ENCODE measurements at regions not wholly inside any gene's neighbourhood (a gene's known extent, or its start where the extent isn't known, plus 50 kb on each side); places are given as distances from the start of the nearest gene placed in this dataset.

DNA sequence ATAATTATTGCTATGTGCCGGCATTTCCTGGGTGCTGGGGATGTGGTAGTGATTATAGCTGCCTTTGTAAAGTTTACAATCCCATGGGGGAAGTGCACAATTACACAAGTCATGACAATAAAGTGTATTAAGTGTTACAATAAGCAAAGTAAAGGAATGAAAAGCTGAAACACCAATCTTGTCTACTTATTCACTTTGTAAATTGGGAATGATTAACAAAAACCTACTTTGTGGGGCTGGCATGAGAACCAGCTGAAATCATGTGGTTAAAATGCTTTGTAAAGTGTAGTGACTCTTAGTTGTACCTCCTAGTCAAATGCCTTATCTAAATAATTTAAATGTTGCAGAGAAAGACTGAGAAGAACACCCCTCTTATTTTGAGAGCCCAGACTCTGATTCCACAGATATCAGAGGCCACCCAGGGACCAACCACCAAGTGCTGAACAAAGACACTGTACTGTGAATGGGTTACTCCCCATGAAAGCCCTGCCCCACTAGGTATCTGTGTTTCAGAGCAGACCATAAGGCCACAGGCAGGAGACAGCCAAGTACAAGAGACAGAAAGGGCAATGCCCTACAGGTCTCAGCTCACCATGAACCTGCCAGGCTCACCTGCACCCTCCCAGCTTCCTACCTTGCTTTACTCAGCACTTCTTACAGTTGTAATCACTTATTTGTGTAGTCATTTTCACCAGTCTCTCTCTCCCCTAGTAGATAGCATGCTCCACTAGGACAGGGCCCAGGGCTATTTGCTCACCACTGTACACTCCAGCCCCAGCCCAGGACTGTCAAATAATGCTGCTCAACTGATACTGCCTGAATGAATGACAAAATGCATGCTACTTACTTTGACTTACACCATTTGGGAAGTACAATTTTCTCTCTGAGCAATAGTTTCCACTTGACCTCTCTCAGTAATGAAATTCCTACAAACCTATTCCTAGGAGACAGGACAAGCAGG, 101.6 kb upstream of the APC start:
- TF ChIP-seq, protein P1, sequence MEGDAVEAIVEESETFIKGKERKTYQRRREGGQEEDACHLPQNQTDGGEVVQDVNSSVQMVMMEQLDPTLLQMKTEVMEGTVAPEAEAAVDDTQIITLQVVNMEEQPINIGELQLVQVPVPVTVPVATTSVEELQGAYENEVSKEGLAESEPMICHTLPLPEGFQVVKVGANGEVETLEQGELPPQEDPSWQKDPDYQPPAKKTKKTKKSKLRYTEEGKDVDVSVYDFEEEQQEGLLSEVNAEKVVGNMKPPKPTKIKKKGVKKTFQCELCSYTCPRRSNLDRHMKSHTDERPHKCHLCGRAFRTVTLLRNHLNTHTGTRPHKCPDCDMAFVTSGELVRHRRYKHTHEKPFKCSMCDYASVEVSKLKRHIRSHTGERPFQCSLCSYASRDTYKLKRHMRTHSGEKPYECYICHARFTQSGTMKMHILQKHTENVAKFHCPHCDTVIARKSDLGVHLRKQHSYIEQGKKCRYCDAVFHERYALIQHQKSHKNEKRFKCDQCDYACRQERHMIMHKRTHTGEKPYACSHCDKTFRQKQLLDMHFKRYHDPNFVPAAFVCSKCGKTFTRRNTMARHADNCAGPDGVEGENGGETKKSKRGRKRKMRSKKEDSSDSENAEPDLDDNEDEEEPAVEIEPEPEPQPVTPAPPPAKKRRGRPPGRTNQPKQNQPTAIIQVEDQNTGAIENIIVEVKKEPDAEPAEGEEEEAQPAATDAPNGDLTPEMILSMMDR (conservative IDR thresholded peaks at IDR 0.05; ENCODE audit: low read depth): no peak
- CTCF ChIA-PET: interaction anchor here (0.6 kb wide), 1 partner anchor 469 kb away, joined by 4 read pairs; no protein-coding TSS in a partner anchor
- no peak for DNase-seq (ENCODE audit: low spot score)
- H3K27ac ChIP-seq: no peak overlapping the region
- POLR2A ChIA-PET (ENCODE audit: low non-redundant PET): no interaction called here

DNA sequence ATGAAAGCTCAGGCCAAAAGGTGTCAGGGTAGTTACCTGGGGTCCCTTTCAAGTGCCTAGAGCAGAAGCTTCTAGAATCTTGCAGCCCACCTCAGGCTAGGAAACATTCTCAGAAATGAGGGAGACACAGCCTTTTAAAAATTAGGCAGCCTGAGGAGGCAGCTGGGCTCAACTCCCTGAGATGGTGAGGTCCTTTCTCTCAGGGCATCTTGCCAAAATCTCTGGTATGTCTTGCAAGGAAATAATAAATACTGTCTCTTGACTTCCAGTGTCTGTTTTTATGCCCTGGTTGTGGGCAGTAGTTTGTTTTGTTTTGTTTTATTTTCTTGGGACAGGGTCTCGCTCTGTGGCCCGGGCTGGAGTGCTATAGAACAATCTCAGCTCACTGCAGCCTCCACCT, 100.9 kb upstream of the APC start:
- no peak overlapping the region for H3K27ac ChIP-seq
- POLR2A ChIA-PET (ENCODE audit: low non-redundant PET): no interaction called here
- DNase-seq (ENCODE audit: low spot score): no peak
- TF ChIP-seq, protein P1 (conservative IDR thresholded peaks at IDR 0.05; ENCODE audit: low read depth): no peak
- CTCF ChIA-PET: no interaction called here

DNA sequence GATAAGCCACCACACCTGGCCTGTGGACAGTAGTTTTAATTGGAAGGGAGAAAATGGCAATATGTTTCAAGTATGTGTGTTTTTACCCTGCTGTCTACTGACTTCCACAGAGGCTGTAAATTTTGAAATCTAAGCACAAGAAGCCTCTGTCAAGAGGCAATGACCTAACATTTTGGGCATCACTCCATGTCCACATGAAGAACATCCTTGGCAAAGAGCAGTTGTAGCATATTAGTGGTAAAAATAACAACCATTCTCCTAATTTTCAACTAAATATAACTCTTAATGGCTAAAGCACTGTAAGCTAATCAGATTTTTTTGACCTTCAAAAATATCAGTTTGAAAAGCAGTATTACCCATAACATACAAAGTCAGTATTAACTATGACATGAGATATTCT, 100.3 kb upstream of the APC start:
- no peak for DNase-seq (ENCODE audit: low spot score)
- ChIA-PET CTCF (interaction anchor here (0.6 kb wide), 1 partner anchor 18 kb away, joined by 4 read pairs; no protein-coding TSS in a partner anchor), POLR2A (ENCODE audit: low non-redundant PET) (no interaction called here)
- TF ChIP-seq, protein P1 (conservative IDR thresholded peaks at IDR 0.05; ENCODE audit: low read depth): no peak
- no peak overlapping the region for H3K27ac ChIP-seq

DNA sequence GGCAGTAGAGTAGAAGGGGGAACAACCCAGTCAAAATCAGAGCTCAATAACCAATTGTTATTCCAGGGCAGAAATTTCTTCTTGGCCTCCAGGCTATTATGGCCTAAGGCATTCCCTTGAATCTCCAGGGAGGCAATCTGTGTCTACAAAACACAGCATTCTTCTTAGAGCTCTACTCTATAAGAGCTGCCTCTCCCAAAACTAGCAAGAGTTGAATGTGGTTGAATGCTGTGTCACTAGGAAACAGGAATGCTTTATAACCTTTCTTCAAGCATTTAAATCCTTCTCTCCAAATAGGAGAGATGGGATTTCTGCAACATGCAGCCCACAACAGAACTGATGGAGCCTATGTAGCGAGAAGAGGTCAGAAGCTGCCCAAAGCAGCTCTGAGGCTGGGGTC, 97.1 kb upstream of the APC start:
- ChIA-PET CTCF (interaction anchor here (1.6 kb wide), 1 partner anchor 10 kb away, joined by 3 read pairs; no protein-coding TSS in a partner anchor), POLR2A (ENCODE audit: low non-redundant PET) (interaction anchor here (0.5 kb wide), 1 partner anchor 11 kb away, joined by 10 read pairs; no protein-coding TSS in a partner anchor)
- TF ChIP-seq, protein P1 (conservative IDR thresholded peaks at IDR 0.05; ENCODE audit: low read depth): no peak
- H3K27ac ChIP-seq: no peak overlapping the region
- no peak for DNase-seq (ENCODE audit: low spot score)

DNA sequence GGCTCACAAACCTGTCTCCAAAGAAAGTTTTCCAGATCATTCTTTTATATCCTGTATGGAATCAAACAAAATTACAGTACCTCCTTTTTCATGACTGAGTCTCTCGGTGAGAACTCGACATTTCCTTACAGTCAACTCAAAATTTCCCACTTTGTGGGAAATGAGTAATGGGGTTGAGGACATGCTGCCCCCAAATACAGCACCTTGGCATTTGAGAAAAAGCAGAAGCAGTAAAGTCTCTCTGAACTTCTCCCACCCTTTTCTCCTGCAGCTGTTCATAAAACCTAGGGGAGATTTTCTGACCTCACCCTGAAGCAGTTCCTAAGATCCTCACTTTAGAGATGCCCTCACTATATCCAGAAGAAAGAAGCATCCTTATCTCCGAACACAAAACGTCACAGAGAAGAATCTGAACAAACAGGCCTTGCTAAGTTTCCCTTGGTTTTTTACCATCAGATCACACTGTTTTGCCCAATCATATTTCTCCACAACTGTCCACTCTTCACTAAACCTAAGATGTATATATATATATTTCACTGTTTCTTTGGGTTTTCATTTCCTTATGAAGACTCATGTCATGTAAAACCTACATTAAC, 96.1 kb upstream of the APC start:
- POLR2A ChIA-PET (ENCODE audit: low non-redundant PET): no interaction called here
- CTCF ChIA-PET: no interaction called here
- no peak overlapping the region for H3K27ac ChIP-seq
- no peak for DNase-seq (ENCODE audit: low spot score)
- TF ChIP-seq, protein P1 (conservative IDR thresholded peaks at IDR 0.05; ENCODE audit: low read depth): no peak

DNA sequence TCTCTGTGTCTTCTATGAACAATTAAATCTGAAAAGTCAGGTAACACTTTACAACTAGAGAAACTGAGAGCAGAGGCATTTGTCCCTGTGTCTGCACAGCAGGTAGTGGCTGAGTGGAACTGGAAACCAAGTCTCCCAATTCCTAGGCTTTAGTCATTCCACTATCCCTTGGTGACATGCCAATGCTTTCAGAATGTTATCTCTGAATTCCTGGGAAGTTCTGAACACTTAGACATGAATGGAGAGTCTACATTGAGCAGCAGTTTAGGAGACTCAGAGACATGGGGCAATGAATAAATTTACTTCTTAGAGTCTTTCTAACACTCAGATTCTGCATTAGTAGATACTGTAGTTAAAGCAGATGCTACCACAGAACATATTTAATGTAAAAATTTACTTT, 94.8 kb upstream of the APC start:
- TF ChIP-seq, protein P1 (conservative IDR thresholded peaks at IDR 0.05; ENCODE audit: low read depth): no peak
- no peak overlapping the region for H3K27ac ChIP-seq
- DNase-seq (ENCODE audit: low spot score): no peak
- ChIA-PET POLR2A (ENCODE audit: low non-redundant PET) (no interaction called here), CTCF (no interaction called here)

Data from RWPE1 (cell line).